ENCODE measurements at regions not wholly inside any gene's neighbourhood (a gene's known extent, or its start where the extent isn't known, plus 50 kb on each side); places are given as distances from the start of the nearest gene placed in this dataset.

DNA sequence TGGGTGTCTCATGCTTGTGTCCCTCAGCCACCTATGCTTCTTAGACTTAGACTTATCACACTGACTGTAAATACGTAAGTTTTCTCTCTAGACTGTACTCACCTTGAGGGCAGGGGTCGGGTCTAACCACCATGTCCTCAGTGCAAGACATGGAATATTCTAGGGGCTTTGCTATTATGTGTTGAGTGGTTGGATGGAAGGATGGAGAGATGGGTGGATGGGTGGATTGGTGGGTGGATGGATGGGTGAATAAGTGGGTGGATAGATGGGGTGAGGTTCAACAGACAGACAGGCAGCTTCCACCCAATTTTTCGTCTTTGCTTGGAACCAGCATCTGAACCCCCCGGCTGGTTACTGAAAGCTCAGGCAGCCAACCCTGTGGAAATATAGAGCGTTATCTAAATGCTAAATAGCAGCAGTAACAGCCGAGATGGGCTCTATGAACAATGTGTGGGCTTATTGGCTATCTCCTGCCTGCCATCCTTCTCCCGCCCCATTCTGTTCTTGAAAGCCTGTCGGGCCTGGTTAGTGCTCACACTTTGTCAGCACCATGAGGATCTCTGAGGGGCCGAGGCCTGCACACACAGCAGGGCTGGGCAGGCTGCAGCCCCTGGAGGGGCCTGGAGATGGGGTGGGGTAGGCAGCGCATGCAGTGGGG lies 130.7 kb downstream of the ACTL8 start:
- no peak overlapping the region for H3K4me3 ChIP-seq (replicated peaks; ENCODE audit: low read depth, low read length)
- DNase-seq (ENCODE audit: extremely low read depth, low read depth): no peak
- no peak for TF ChIP-seq CTCF (IDR thresholded peaks at IDR 0.05; ENCODE audit: low read depth, low read length, missing control alignments)

DNA sequence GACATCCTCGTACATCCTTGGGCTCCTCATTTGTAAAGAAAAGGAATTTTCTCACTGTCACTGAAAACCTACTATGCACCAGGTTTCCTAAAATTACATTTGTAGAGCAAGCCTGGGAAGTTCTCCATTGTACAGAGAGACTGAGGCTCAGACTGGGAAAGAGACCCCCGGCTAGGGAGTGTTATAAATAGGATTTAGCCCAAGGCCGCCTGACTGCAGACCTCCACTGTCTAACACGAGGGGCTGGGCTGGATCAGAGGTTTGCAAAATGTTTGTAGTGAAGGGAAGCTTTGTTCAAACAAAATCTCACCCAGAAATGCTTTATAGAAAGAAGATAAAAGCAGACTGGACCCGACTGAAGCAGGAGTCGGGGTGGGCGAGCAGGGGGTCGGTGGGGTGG lies 131.3 kb downstream of the ACTL8 start:
- no peak for DNase-seq (ENCODE audit: extremely low read depth, low read depth)
- no peak overlapping the region for H3K4me3 ChIP-seq (replicated peaks; ENCODE audit: low read depth, low read length)
- TF ChIP-seq CTCF (IDR thresholded peaks at IDR 0.05; ENCODE audit: low read depth, low read length, missing control alignments): no peak

- TF ChIP-seq CTCF (IDR thresholded peaks at IDR 0.05; ENCODE audit: low read depth, low read length, missing control alignments): no peak
- H3K4me3 ChIP-seq (replicated peaks; ENCODE audit: low read depth, low read length): no peak overlapping the region
- no peak for DNase-seq (ENCODE audit: extremely low read depth, low read depth)
Measured at GRCh38 chr1:17886838-17887441, 131.8 kb downstream of the ACTL8 start.

GRCh38 chr1:17887661-17888371 lies 132.7 kb downstream of the ACTL8 start:
- DNase-seq (ENCODE audit: extremely low read depth, low read depth): no peak
- H3K4me3 ChIP-seq (replicated peaks; ENCODE audit: low read depth, low read length): no peak overlapping the region
- no peak for TF ChIP-seq CTCF (IDR thresholded peaks at IDR 0.05; ENCODE audit: low read depth, low read length, missing control alignments)

DNA sequence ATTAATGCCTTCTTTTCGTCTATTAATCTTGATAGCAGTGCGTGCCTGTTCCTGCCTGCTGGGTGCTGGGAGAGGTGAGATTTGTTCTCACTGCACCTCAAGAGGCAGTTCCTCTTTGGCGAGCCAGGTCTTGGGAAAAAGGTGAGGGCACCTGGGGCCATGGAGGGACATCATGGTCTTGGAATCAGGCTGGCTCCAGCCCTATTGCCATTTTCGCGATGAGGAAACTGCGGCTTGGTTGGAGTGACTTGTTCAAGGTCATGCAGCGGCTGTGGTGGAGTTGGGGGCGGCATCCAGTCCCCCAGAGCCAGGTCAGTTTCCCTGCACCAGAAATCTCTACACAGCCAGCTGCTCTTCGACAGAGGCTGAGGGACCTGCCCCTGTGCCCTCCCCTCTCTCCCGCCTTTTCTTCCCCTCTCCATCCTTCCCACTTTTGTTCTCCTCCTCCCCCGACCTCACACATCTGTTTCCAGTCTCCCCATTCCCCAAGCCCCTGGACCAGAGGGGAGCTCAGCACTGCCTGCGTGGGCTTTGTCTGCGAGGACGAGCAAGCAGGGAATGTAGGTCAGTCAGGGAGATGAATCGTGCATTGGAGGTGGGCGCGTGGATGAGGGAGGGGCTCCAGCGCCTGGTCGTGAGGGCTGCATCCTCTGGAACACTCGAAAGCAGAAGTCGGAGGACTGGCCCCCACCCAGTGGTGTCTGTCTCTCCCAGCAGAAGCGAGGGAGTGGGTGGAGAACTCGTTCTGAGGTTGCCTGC lies 135.1 kb downstream of the ACTL8 start:
- DNase-seq (ENCODE audit: extremely low read depth, low read depth): no peak
- no peak overlapping the region for H3K4me3 ChIP-seq (replicated peaks; ENCODE audit: low read depth, low read length)
- no peak for TF ChIP-seq CTCF (IDR thresholded peaks at IDR 0.05; ENCODE audit: low read depth, low read length, missing control alignments)

GRCh38 chr1:17890815-17891191 lies 135.7 kb downstream of the ACTL8 start:
- no peak for TF ChIP-seq CTCF (IDR thresholded peaks at IDR 0.05; ENCODE audit: low read depth, low read length, missing control alignments)
- no peak for DNase-seq (ENCODE audit: extremely low read depth, low read depth)
- no peak overlapping the region for H3K4me3 ChIP-seq (replicated peaks; ENCODE audit: low read depth, low read length)
